GM12878 (cell line): ENCODE measurements at regions not wholly inside any gene's neighbourhood (a gene's known extent, or its start where the extent isn't known, plus 50 kb on each side); places are given as distances from the start of the nearest gene placed in this dataset.

Source experiments
- ATAC-seq: fragments of 200-7000 bp; cut with Tn5 transposase; 3 replicates; pipeline ENCODE4 v1.9.1; 2020; ENCODE audit warnings: mild to moderate bottlenecking, moderate library complexity
- BruUV-seq: library from RNA; stranded (reverse); fragments of 400-500 nt; replicated peaks from 2 replicates; lab custom pipeline; 2021; lab: Mats Ljungman, UMichigan
- CTCF ChIA-PET: fragments of 300-600 bp; sonication (Branson Sonifier 250); formaldehyde crosslinking; extraction: SDS; loops from one replicate; lab custom pipeline; 2021; ENCODE audit warnings: inconsistent platforms; lab: Yijun Ruan, JAX
- POLR2A ChIA-PET: fragments of 350-600 bp; formaldehyde crosslinking; extraction: SDS; loops from one replicate; lab custom pipeline; 2021; ENCODE audit warnings: inconsistent platforms; lab: Charles Lee
- RAD21 ChIA-PET: fragments of 300-600 bp; sonication (Branson Sonifier 250); formaldehyde crosslinking; loops from one replicate; lab custom pipeline; 2023; ENCODE audit warnings: antibody characterized with exemption; ENCODE audit not compliant: unreplicated experiment; lab: Charles Lee
- SMC1A ChIA-PET: fragments of 300-600 bp; sonication (Branson Sonifier 250); formaldehyde crosslinking; loops from one replicate; lab custom pipeline; 2023; ENCODE audit not compliant: unreplicated experiment, uncharacterized antibody; lab: Charles Lee
- DNase-seq: peaks from one replicate; pipeline ENCODE4 v3.0.0-alpha.2; 2011; ENCODE audit warnings: low read depth, low spot score
- FAIRE-seq: peaks from 3 replicates; lab custom pipeline; 2011; peaks lifted over from hg19 to GRCh38; lab: Jason Lieb, UNC
- H2AFZ ChIP-seq: 2 replicates; pipeline ENCODE4 v1.6.0; 2011; ENCODE audit warnings: low read depth, low read length, control low read depth; ENCODE audit not compliant: control insufficient read depth
- H3K27ac ChIP-seq: 2 replicates; pipeline ENCODE4 v1.5.1; 2011; ENCODE audit warnings: control low read depth; ENCODE audit not compliant: control insufficient read depth, insufficient read depth
- H3K27me3 ChIP-seq, 2 experiments: replicated peaks in 1 of 2; 2 replicates each; pipeline versions ENCODE4 v1.6.0 to v1.6.1; 2011; ENCODE audit warnings: low read length in 1 of 2; ENCODE audit not compliant: control insufficient read depth in 2 of 2, insufficient read depth in 2 of 2
- H3K36me3 ChIP-seq, 2 experiments: 2 replicates each; pipeline ENCODE4 v1.5.1; 2011; ENCODE audit warnings: low read length in 1 of 2; ENCODE audit not compliant: control insufficient read depth in 2 of 2, insufficient read depth in 2 of 2
- H3K4me1 ChIP-seq: 2 replicates; pipeline ENCODE4 v1.6.1; 2011; ENCODE audit warnings: mild to moderate bottlenecking, low read length, moderate library complexity, mixed read lengths; ENCODE audit not compliant: control insufficient read depth, insufficient read depth
- H3K4me2 ChIP-seq: 2 replicates; pipeline ENCODE4 v1.6.0; 2011; ENCODE audit warnings: control low read depth; ENCODE audit not compliant: control insufficient read depth, insufficient read depth
- H3K4me3 ChIP-seq: fragments of 200-600 bp; sonication (generic); 2 replicates; pipeline ENCODE4 v1.5.1; 2016
- H3K79me2 ChIP-seq: 2 replicates; pipeline ENCODE4 v1.6.0; 2011; ENCODE audit warnings: low read length; ENCODE audit not compliant: control insufficient read depth, insufficient read depth
- H3K9ac ChIP-seq: 2 replicates; pipeline ENCODE4 v1.8.0; 2011; ENCODE audit warnings: low read length, control low read depth, mixed read lengths; ENCODE audit not compliant: control insufficient read depth, insufficient read depth
- H3K9me3 ChIP-seq: replicated peaks from 3 replicates; pipeline ENCODE4 v1.5.1; 2011; ENCODE audit warnings: mild to moderate bottlenecking, low read length; ENCODE audit not compliant: control insufficient read depth, insufficient read depth
- H4K20me1 ChIP-seq: 2 replicates; pipeline ENCODE4 v1.6.0; 2011; ENCODE audit not compliant: control insufficient read depth, insufficient read depth
- ASH2L ChIP-seq: fragments of 300-600, 200-600 bp; sonication (generic); IDR thresholded peaks from 2 replicates; pipeline ENCODE4 v1.6.1; 2017; ENCODE audit warnings: low read depth, mild to moderate bottlenecking, borderline replicate concordance
- MEF2A ChIP-seq: IDR thresholded peaks from 2 replicates; pipeline ENCODE4 v1.6.1; 2011; ENCODE audit warnings: low read depth, mild to moderate bottlenecking, low read length, moderate library complexity; ENCODE audit not compliant: insufficient read depth
- POU2F2 ChIP-seq: IDR thresholded peaks from 3 replicates; pipeline ENCODE4 v1.6.1; 2011; ENCODE audit warnings: low read depth, mild to moderate bottlenecking, low read length, borderline replicate concordance
- SMAD5 ChIP-seq: IDR thresholded peaks from 2 replicates; pipeline ENCODE4 v1.6.1; 2016; ENCODE audit warnings: antibody characterized with exemption, low read depth
- SREBF1 ChIP-seq: IDR thresholded peaks from 2 replicates; pipeline ENCODE4 v1.6.1; 2012; ENCODE audit warnings: mild to moderate bottlenecking, low read length
- WGBS: methylation state at CpG from one replicate; pipeline ENCODE4 v1.1.6; 2016; ENCODE audit warnings: low lambda C conversion rate; ENCODE audit not compliant: insufficient replicate concordance, insufficient coverage; ENCODE audit errors: missing lambda C conversion rate; 5-methylcytosine and 5-hydroxymethylcytosine counted together
- in situ Hi-C: fragments of 300-500 bp; cut with MboI; formaldehyde crosslinking; loops from 9 replicates; pipeline ENCODE4 v1.14.3; 2018; ENCODE audit warnings: mixed read lengths
- intact Hi-C: fragments of 100-400 bp; cut with micrococcal nuclease; formaldehyde crosslinking; loops from one replicate; pipeline ENCODE4 v1.14.2; 2022; ENCODE audit not compliant: unreplicated experiment
- TF ChIP-seq, protein P1 (sequence below): fragments of 450-650 bp; formaldehyde crosslinking; IDR thresholded peaks from 2 replicates; pipeline ENCODE4 v1.4.0; 2022; ENCODE audit warnings: mild to moderate bottlenecking, moderate library complexity
- TF ChIP-seq, protein P2 (sequence below): fragments of 450-650 bp; conservative IDR thresholded peaks from 2 replicates; pipeline ENCODE4 v1.6.1; 2017; ENCODE audit warnings: mild to moderate bottlenecking, moderate library complexity

DNA sequence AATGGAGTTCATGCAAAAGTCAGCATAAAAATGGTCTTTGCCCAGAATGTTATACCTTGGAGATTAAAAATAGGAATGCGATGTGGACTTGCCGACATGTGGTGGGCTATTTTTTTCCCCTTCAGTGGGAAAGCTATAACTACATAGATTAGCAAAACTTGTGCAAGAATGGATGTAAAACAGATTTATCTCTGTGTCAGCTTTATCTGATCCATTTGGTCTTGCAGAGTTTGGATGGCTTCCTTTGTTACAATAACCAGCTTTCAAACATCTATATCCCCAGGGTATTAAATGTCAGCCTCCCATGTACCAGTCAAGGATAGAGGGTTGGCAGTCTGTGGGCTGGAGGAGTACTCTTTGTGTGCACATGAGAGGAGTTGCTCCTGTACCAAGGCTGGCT lies 284.9 kb downstream of the TMEM38B start:
- DNase-seq = no peak
- no peak for FAIRE-seq
- Histone ChIP-seq H3K27me3 (no peaks in the 10 kb centered on the region; a peak in 1 of 4 replicates), H3K9me3 (no peaks in the 10 kb centered on the region), H2AFZ (no peak overlapping the region), H3K36me3 (no peaks in the 10 kb centered on the region), H3K4me2 (no peak overlapping the region), H4K20me1 (no peaks in the 10 kb centered on the region), H3K9ac (no peak overlapping the region), H3K4me1 (no peaks in the 10 kb centered on the region), H3K79me2 (no peaks in the 10 kb centered on the region), H3K4me3 (no peak overlapping the region), H3K27ac (no peak overlapping the region)
- RAD21 ChIA-PET = no interaction called here
- in situ Hi-C loops = no loop called here
- POLR2A ChIA-PET = no interaction called here
- CTCF ChIA-PET = no interaction called here
- 21% methylated on average over 2 of the region's 2 CpGs for WGBS
- no peak for ATAC-seq
- BruUV-seq = no TSS peak
- intact Hi-C loops = no loop called here
- TF ChIP-seq SREBF1 (no peak), POU2F2 (no peak), SMAD5 (no peak), MEF2A (no peak), ASH2L (no peak)
- TF ChIP-seq, protein P1, sequence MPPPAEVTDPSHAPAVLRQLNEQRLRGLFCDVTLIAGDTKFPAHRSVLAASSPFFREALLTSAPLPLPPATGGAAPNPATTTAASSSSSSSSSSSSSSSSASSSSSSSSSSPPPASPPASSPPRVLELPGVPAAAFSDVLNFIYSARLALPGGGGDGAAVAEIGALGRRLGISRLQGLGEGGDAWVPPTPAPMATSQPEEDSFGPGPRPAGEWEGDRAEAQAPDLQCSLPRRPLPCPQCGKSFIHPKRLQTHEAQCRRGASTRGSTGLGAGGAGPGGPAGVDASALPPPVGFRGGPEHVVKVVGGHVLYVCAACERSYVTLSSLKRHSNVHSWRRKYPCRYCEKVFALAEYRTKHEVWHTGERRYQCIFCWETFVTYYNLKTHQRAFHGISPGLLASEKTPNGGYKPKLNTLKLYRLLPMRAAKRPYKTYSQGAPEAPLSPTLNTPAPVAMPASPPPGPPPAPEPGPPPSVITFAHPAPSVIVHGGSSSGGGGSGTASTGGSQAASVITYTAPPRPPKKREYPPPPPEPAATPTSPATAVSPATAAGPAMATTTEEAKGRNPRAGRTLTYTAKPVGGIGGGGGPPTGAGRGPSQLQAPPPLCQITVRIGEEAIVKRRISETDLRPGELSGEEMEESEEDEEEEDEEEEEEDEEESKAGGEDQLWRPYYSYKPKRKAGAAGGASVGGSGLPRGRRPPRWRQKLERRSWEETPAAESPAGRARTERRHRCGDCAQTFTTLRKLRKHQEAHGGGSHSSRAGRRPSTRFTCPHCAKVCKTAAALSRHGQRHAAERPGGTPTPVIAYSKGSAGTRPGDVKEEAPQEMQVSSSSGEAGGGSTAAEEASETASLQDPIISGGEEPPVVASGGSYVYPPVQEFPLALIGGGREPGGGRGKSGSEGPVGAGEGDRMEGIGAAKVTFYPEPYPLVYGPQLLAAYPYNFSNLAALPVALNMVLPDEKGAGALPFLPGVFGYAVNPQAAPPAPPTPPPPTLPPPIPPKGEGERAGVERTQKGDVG (CRISPR knock-in tag) = no peak
- TF ChIP-seq, protein P2, sequence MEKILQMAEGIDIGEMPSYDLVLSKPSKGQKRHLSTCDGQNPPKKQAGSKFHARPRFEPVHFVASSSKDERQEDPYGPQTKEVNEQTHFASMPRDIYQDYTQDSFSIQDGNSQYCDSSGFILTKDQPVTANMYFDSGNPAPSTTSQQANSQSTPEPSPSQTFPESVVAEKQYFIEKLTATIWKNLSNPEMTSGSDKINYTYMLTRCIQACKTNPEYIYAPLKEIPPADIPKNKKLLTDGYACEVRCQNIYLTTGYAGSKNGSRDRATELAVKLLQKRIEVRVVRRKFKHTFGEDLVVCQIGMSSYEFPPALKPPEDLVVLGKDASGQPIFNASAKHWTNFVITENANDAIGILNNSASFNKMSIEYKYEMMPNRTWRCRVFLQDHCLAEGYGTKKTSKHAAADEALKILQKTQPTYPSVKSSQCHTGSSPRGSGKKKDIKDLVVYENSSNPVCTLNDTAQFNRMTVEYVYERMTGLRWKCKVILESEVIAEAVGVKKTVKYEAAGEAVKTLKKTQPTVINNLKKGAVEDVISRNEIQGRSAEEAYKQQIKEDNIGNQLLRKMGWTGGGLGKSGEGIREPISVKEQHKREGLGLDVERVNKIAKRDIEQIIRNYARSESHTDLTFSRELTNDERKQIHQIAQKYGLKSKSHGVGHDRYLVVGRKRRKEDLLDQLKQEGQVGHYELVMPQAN = no peak
- SMC1A ChIA-PET = no interaction called here
